Non-pigmented ciliary epithelial cell (primary cell): ENCODE measurements at regions not wholly inside any gene's neighbourhood (a gene's known extent, or its start where the extent isn't known, plus 50 kb on each side); places are given as distances from the start of the nearest gene placed in this dataset.

ENCODE experiments used
- DNase-seq: peaks from one replicate; pipeline ENCODE4 v3.0.0-alpha.2; 2010; ENCODE audit warnings: low read depth

GRCh38 chr17:71709946-71710345 lies 410.9 kb upstream of the SOX9 start:
- no peak for DNase-seq

GRCh38 chr17:71710816-71711215 lies 410.0 kb upstream of the SOX9 start:
- DNase-seq = no peak

- no peak for DNase-seq
Measured at GRCh38 chr17:71713846-71714245, 407.0 kb upstream of the SOX9 start.

- DNase-seq = no peak
Measured at GRCh38 chr17:71724339-71724738, 396.5 kb upstream of the SOX9 start.

GRCh38 chr17:71725811-71726210 lies 395.0 kb upstream of the SOX9 start:
- DNase-seq = no peak

GRCh38 chr17:71726341-71726740 lies 394.5 kb upstream of the SOX9 start:
- DNase-seq = no peak

- DNase-seq = no peak
Measured at GRCh38 chr17:71727292-71727691, 393.5 kb upstream of the SOX9 start.

- no peak for DNase-seq
Measured at GRCh38 chr17:71727723-71728122, 393.1 kb upstream of the SOX9 start.

- DNase-seq = no peak
Measured at GRCh38 chr17:71730871-71731270, 389.9 kb upstream of the SOX9 start.

- DNase-seq = no peak
Measured at GRCh38 chr17:71735893-71736292, 384.9 kb upstream of the SOX9 start.

GRCh38 chr17:71740866-71741265 lies 380.0 kb upstream of the SOX9 start:
- DNase-seq = no peak

GRCh38 chr17:71741836-71742235 lies 379.0 kb upstream of the SOX9 start:
- no peak for DNase-seq

- no peak for DNase-seq
Measured at GRCh38 chr17:71748872-71749271, 371.9 kb upstream of the SOX9 start.

GRCh38 chr17:71753070-71753469 lies 367.8 kb upstream of the SOX9 start:
- no peak for DNase-seq

GRCh38 chr17:71757156-71757555 lies 363.7 kb upstream of the SOX9 start:
- no peak for DNase-seq

GRCh38 chr17:71757956-71758355 lies 362.9 kb upstream of the SOX9 start:
- no peak for DNase-seq

GRCh38 chr17:71759422-71760060 lies 361.3 kb upstream of the SOX9 start:
- no peak for DNase-seq

GRCh38 chr17:71760062-71760720 lies 360.6 kb upstream of the SOX9 start:
- no peak for DNase-seq

GRCh38 chr17:71762526-71762925 lies 358.3 kb upstream of the SOX9 start:
- DNase-seq = no peak

GRCh38 chr17:71764505-71764904 lies 356.3 kb upstream of the SOX9 start:
- DNase-seq = no peak

- DNase-seq = no peak
Measured at GRCh38 chr17:71765437-71765836, 355.4 kb upstream of the SOX9 start.

- no peak for DNase-seq
Measured at GRCh38 chr17:71769850-71770249, 351.0 kb upstream of the SOX9 start.

- DNase-seq = no peak
Measured at GRCh38 chr17:71777048-71777640, 343.7 kb upstream of the SOX9 start.

GRCh38 chr17:71779482-71779881 lies 341.3 kb upstream of the SOX9 start:
- DNase-seq = no peak
